ENCODE measurements at regions not wholly inside any gene's neighbourhood (a gene's known extent, or its start where the extent isn't known, plus 50 kb on each side); places are given as distances from the start of the nearest gene placed in this dataset.

DNA sequence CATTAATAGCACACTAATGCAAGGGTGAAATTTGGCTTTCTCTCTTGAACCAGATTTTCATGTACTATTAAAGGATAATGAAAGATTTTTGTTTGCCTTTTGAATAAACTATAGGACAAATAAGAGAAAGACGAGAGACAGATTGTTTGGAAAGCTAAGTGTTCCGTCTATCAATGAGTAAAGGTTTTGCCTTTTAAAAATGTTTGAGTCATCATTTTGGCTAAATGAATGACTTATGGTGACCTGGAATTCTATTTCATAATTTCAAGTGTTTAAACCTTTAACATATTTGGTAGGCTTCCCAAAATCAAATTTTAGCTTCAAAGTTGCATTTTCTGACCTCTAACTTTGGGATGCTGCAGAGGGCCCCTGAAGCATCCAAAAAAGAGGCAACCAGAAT, 145.2 kb downstream of the SLC25A46 start:
- Histone ChIP-seq H2BK12ac (ENCODE audit: low read depth, low read length) (no peak overlapping the region), H3K4me2 (ENCODE audit: insufficient read depth in 1 of 2, low read depth in 2 of 2, low read length in 2 of 2) (no peak overlapping the region), H3K4me1 (replicated peaks in 1 of 4; ENCODE audit: control insufficient read depth in 3 of 4, insufficient read depth in 4 of 4, low read length in 3 of 4) (no peaks in the 10 kb centered on the region), H2BK15ac (ENCODE audit: low read length) (no peak overlapping the region), H3K56ac (replicated peaks; ENCODE audit: insufficient read length, low read depth, low read length) (no peak overlapping the region), H2BK120ac (replicated peaks; ENCODE audit: low read depth, low read length) (no peak overlapping the region), H3K9ac (replicated peaks in 1 of 4; ENCODE audit: extremely low read depth in 1 of 4, low read depth in 3 of 4, low read length in 3 of 4) (no peak overlapping the region), H3K79me2 (ENCODE audit: control insufficient read depth in 1 of 2, insufficient read depth in 2 of 2, low read length in 2 of 2) (no peaks in the 10 kb centered on the region), H4K91ac (replicated peaks; ENCODE audit: insufficient read length, low read length) (no peak overlapping the region), H3K27me3 (replicated peaks in 1 of 4; ENCODE audit: control insufficient read depth in 3 of 4, extremely low read depth in 1 of 4, insufficient read depth in 3 of 4, low read length in 3 of 4) (no peaks in the 10 kb centered on the region), H2AFZ (ENCODE audit: low read length) (no peak overlapping the region), H3K4ac (replicated peaks; ENCODE audit: insufficient read length, low read depth, low read length) (no peak overlapping the region), H2AK5ac (ENCODE audit: low read depth, low read length) (no peak overlapping the region), H4K20me1 (replicated peaks in 1 of 2; ENCODE audit: control insufficient read depth in 1 of 2, insufficient read depth in 2 of 2, low read length in 2 of 2) (no peaks in the 10 kb centered on the region), H3K23me2 (ENCODE audit: low read depth, low read length) (no peaks in the 10 kb centered on the region; the same call in 1 of the 2 replicates), H2BK20ac (ENCODE audit: low read length) (no peak overlapping the region), H3K4me3 (ENCODE audit: extremely low read depth in 1 of 4, insufficient read depth in 2 of 4, low read depth in 3 of 4, low read length in 4 of 4) (no peak overlapping the region), H3K23ac (ENCODE audit: insufficient read length) (no peak overlapping the region), H4K8ac (ENCODE audit: extremely low read depth, insufficient read depth, low read length) (no peak overlapping the region), H3K14ac (ENCODE audit: insufficient read length) (no peak overlapping the region), H3K18ac (ENCODE audit: extremely low read depth, low read length) (no peak overlapping the region), H3K79me1 (ENCODE audit: low read depth, low read length) (no peaks in the 10 kb centered on the region), H3K27ac (ENCODE audit: low read depth, low read length) (no peak overlapping the region), H4K5ac (ENCODE audit: insufficient read length, low read depth, low read length) (no peak overlapping the region), H3K36me3 (ENCODE audit: control insufficient read depth in 2 of 4, insufficient read depth in 4 of 4, low read length in 3 of 4) (no peaks in the 10 kb centered on the region), H2BK5ac (ENCODE audit: low read depth, low read length) (no peak overlapping the region), H3K9me3 (ENCODE audit: insufficient read depth in 2 of 2, low read depth in 1 of 2, low read length in 1 of 2) (no peaks in the 10 kb centered on the region; a peak in 1 of 4 replicates)
- FAIRE-seq (no peak), DNase-seq (ENCODE audit: low read depth in 1 of 2, low spot score in 2 of 2) (no peak)
- 100% methylated on average over 2 of the region's 2 CpGs; no CpG with 5 or more reads in 1 of the 2 experiments for WGBS, 2 experiments (ENCODE audit: extremely low coverage in 1 of 2, insufficient coverage in 1 of 2, insufficient read length in 1 of 2, insufficient replicate concordance in 2 of 2, low coverage in 1 of 2, low lambda C conversion rate in 2 of 2, missing lambda C conversion rate in 1 of 2)
- POLR2A ChIA-PET (ENCODE audit: partially characterized antibody) = no interaction called here
- TF ChIP-seq, protein P1, sequence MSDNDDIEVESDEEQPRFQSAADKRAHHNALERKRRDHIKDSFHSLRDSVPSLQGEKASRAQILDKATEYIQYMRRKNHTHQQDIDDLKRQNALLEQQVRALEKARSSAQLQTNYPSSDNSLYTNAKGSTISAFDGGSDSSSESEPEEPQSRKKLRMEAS (IDR thresholded peaks at IDR 0.05) = no peak
- TF ChIP-seq EGR1 (IDR thresholded peaks at IDR 0.05; ENCODE audit: borderline replicate concordance, low read depth, low read length) = no peak
- TF ChIP-seq ZNF274 (IDR thresholded peaks at IDR 0.05; ENCODE audit: borderline replicate concordance, extremely low read depth, low read length) = no peak
- no peak for TF ChIP-seq PHF8 (conservative IDR thresholded peaks at IDR 0.05; ENCODE audit: low read depth, low read length)
- TF ChIP-seq RAD21 (IDR thresholded peaks at IDR 0.05 in 1 of 2, conservative IDR thresholded peaks at IDR 0.05 in 1 of 2; ENCODE audit: low read depth in 2 of 2, low read length in 2 of 2) = no peak
- no peak for TF ChIP-seq HDAC2 (IDR thresholded peaks at IDR 0.05; ENCODE audit: borderline replicate concordance in 1 of 2, low read depth in 2 of 2, low read length in 2 of 2)
- no peak for TF ChIP-seq SUZ12 (IDR thresholded peaks at IDR 0.05; ENCODE audit: low read length)
- CTCF ChIA-PET (ENCODE audit: partially characterized antibody) = no interaction called here
